Glomerular visceral epithelial cell (primary cell): ENCODE measurements at regions not wholly inside any gene's neighbourhood (a gene's known extent, or its start where the extent isn't known, plus 50 kb on each side); places are given as distances from the start of the nearest gene placed in this dataset.

Source experiments
- DNase-seq: peaks from one replicate; pipeline ENCODE4 v3.0.0-alpha.2; 2016; ENCODE audit errors: extremely low spot score

- no peak for DNase-seq
These were observed 107.1 kb upstream of the TSHZ2 start for GRCh38 chr20:52864916-52865605.

DNA sequence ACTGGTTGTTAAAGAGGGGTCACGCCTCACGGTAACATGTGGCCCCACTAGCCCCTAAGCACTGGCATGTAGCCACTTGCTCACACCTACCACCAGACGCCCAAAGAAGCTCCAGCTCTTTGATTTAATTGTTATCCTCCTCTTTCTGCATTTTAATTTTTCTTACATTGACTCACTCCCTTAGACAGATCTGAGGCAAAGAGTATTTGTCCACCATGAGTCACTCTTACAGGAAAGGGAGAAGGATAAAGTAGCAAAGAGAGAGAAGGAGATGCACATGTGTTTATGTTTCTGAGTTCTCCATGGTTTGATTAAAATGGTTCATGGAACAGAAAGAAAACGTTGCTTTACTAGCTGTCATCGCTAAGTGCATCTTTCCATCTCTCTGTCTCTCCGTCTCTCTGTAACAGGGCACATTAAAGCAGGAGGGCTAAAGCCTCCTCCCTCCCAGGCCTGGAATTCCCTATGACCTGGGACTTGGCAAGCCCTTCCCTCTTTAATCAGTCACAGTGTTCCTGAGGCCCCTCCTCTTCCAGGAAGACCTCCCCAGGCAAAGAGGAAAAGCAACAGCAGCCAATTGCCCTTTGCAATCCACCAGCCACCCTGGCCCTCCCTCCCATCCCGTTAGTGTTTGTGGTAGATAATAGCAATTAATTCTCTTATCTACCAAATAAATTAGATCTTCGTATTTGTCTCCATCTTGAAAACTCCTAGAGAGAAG, 112.8 kb upstream of the TSHZ2 start:
- DNase-seq, result no peak

- no peak for DNase-seq
These were observed 119.4 kb upstream of the TSHZ2 start for GRCh38 chr20:52852714-52853113.

- no peak for DNase-seq
These were observed 124.3 kb upstream of the TSHZ2 start for GRCh38 chr20:52847731-52848359.

GRCh38 chr20:52847029-52847660, 125.0 kb upstream of the TSHZ2 start:
- no peak for DNase-seq

- no peak for DNase-seq
These were observed 127.1 kb upstream of the TSHZ2 start for GRCh38 chr20:52845044-52845443.

DNA sequence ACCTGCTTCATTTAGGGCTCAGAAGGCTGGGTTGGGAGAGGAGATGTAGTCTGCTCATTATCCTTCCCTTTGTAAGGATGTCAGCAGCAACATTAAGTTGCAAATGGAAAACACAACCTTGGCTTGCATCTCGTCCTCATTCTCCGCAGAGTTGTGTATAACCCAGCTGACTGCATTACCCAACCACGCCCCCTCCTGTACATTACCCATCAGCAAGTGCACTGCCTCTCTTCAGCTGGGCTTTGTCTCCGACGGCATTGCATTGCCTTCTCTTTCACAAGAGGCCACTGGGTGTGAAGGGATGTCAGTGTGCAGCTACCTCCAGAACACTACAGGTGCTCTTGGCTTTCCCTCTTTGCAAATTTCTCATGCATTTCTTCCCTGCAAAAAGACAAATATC, 128.7 kb upstream of the TSHZ2 start:
- no peak for DNase-seq

GRCh38 chr20:52841003-52841402, 131.2 kb upstream of the TSHZ2 start:
- DNase-seq, result no peak

- DNase-seq, result no peak
These were observed 132.1 kb upstream of the TSHZ2 start for GRCh38 chr20:52840041-52840440.

GRCh38 chr20:52838510-52839241, 133.5 kb upstream of the TSHZ2 start:
- no peak for DNase-seq

DNA sequence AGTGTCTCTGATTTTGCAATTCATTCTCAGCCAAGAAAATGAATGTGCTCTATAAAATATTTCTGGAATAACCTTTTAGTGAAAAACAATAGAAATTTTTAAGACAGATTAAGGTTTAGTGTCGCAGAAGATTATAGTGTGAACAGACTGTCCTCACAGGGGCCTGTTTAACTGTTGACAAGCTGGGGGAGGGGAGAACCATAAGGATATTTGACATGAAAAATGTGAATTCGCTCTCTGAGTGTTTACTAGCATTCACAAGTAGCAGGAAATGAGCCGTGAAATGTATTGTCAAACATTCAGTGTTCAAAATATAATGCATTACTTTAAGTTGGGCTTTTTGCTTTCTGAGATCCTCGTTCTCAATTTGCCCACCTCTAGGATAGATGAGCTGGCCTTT, 134.8 kb upstream of the TSHZ2 start:
- DNase-seq, result no peak

- DNase-seq, result no peak
These were observed 138.3 kb upstream of the TSHZ2 start for GRCh38 chr20:52833901-52834300.

GRCh38 chr20:52832151-52832774, 139.9 kb upstream of the TSHZ2 start:
- no peak for DNase-seq

GRCh38 chr20:52830598-52830997, 141.6 kb upstream of the TSHZ2 start:
- DNase-seq, result no peak

GRCh38 chr20:52829111-52829510, 143.0 kb upstream of the TSHZ2 start:
- DNase-seq, result no peak

DNA sequence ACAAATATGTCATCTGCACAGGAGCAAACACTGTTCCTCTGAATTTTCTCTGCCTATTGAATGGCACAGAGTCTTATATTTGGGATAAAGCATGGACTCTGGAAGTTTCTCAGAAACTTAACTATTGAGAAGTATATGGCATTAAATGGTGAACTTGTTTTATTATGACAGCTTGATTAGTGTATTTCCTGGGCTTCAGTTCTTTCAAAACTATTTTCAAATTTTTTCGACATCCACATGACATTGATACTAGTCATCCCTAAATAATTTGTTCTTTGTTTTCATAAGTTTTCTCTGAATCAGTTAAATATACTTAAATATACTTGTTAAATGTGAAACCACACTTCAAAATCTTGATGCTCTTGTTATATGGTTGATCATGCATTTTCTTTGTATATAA, 144.0 kb upstream of the TSHZ2 start:
- DNase-seq, result no peak

DNA sequence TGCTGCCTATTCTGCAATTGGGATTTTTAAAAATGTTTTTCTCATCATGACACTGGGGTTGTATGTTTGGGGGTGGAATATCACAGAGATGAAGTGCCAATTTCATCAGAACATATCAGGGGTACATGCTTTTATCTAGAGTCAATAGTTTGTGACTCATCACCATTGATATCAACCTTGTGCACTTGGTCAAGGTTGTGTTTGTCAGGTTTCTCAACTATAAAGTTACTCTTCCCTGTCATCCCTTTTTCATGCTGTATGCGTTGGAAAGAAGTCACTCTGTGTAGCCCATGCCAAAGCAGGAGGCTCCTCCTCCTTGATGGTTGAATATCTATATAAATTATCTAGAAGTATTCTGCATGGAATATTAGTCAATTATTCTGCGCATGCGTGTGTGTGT, 145.4 kb upstream of the TSHZ2 start:
- DNase-seq, result no peak

GRCh38 chr20:52826321-52826720, 145.8 kb upstream of the TSHZ2 start:
- no peak for DNase-seq

GRCh38 chr20:52824494-52825216, 147.5 kb upstream of the TSHZ2 start:
- no peak for DNase-seq

DNA sequence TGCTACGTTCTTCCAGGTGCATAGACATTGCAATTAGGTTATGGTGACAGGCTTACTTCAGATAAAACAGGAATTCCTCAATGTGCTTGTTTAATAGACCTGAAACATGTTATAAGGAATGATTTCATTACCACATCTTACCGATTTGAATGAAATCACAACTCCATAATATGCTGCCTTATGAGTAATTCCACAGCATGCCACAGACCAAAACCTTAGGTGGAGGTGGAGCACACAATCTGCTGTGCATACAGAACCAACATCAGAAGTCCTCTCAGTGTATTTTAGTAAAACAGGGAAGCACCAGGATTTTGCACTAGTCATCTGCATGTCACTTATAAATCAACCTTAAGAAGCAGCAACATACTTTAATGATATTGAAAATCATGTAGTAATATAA, 148.9 kb upstream of the TSHZ2 start:
- DNase-seq, result no peak
